Choroid plexus epithelial cell (primary cell): ENCODE measurements at regions not wholly inside any gene's neighbourhood (a gene's known extent, or its start where the extent isn't known, plus 50 kb on each side); places are given as distances from the start of the nearest gene placed in this dataset.

ENCODE experiments used
- DNase-seq: peaks from one replicate; pipeline ENCODE4 v3.0.0-alpha.2; 2010; ENCODE audit warnings: low read depth
- H3K4me3 ChIP-seq: 2 replicates; pipeline ENCODE4 v1.5.1; 2011; ENCODE audit warnings: low read depth, mild to moderate bottlenecking, control low read depth, low read length, moderate library complexity
- CTCF ChIP-seq: conservative IDR thresholded peaks from 2 replicates; pipeline ENCODE4 v1.5.1; 2011; ENCODE audit warnings: low read depth, mild to moderate bottlenecking, control low read depth, inconsistent platforms, low read length, moderate library complexity

DNA sequence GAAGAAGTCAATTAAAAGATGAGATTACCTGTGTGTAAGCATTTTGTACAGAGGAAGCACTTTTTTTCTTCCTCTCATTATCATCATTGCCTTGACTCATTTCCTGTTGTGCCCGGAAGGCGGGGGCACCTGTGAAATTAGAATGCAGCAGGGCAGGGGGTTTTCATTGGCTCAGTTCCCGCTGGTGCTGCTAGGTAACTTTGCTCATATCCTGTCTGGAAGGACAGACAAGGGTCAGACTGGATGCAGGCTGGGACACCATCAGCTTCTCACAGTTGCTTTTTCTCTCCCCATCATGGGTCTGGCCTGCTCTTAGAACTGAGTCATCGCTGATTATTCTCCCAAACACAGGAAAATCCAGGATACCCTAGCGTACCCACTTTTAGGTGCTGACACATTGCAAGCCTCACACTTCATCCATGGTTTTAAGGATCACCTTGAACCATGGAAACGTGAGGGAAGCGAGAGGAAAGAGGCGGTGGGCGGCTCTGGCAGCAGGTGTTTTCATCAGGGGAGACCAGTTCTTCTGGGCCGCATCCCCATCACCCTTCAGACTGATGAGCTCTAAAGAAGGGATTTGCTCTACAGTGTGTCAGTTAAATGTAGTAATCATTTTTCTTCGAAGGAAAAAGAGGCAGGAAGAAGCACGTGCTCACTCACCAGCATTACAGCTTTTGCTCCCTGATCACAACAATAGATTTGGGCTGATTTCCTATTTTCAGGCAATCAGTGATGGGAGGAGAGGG is 195.7 kb upstream of the SASH1 start:
- DNase-seq = peak; percentile 12
- H3K4me3 ChIP-seq = no peak overlapping the region
- TF ChIP-seq CTCF = no peak

DNA sequence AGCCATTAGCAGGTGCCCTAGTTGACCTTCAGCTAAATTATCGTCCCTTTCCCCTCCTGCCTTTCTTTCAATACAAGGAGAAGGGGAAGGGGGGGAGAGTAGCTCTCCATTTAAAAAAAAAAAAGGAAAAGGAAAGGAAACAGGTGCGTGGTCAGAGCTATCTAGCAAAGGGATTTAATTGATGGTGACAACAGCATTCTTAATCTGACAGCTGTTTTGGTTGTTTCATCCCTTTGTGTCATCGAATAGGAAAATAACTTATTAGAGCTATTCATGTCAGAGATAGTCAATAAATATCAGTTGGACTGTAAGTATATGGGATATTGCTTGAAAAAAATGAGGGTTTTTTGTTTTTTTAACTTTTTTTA is 195.2 kb upstream of the SASH1 start:
- DNase-seq = no peak
- no peak overlapping the region for H3K4me3 ChIP-seq
- no peak for TF ChIP-seq CTCF

- DNase-seq = no peak
- no peak overlapping the region for H3K4me3 ChIP-seq
- TF ChIP-seq CTCF = no peak
These were observed 190.6 kb upstream of the SASH1 start for GRCh38 chr6:148151896-148152643.

DNA sequence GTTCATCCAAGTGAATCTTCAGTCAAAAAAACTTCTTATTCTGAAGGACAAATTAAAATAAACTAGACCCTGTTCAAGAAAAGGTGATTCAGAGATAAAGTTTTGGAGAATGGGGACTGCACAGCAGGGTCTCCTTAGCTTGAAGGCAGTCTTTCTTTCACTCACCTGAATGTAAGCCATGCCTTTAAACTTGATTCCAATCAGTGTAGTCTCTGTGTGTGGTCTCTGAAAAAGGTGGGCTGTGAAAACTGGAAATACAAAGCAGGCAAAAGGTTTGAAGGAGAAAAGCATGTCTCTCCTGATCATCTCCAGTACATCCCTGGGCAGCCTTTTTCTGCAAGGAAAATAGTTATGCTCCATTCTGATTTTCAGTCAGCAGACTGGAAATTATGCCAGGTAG is 188.0 kb upstream of the SASH1 start:
- no peak for TF ChIP-seq CTCF
- no peak for DNase-seq
- H3K4me3 ChIP-seq = no peak overlapping the region

- H3K4me3 ChIP-seq = no peak overlapping the region
- DNase-seq = no peak
- no peak for TF ChIP-seq CTCF
These were observed 187.3 kb upstream of the SASH1 start for GRCh38 chr6:148155293-148155692.

DNA sequence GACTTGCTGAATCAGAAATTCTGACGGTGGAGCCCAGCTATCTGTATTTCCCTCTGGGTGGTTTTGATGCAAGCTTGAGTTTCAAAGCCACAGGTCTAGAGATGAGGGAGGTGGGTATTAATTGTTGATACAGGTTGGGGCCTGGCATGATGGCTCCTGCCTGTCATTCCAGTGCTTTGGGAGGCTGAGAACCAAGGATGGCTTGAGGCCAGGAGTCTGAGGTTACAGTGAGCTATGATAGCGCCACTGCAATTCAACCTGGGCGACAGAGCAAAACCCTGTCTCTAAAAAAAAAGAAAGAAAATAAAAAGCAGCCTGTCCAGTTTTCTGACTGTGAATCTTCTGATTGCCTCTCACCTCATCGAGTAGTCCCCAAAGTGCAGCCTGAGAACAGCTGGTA is 184.8 kb upstream of the SASH1 start:
- no peak for TF ChIP-seq CTCF

DNA sequence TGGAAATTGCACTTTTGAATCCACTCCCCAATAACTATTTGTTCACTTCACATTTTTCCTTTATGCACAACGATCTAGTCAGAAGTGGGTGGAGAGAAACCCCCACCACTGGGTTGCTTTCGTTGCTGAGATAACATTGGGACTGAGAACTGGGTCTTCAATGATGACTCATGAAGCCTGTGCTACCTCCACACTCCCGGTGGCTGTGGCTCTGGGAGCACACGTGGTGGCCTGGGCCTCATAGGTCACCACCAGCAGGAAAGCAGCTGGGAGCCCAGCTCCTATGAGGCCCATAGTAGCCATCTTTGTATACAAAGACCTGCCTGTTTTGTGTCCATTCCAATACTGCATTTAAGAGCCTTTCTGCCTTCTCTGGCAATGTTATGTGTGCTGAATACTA is 178.0 kb upstream of the SASH1 start:
- H3K4me3 ChIP-seq = no peak overlapping the region
- DNase-seq = peak; percentile 30
- TF ChIP-seq CTCF = no peak

More for the DNA sequence above, 184.8 kb upstream of the SASH1 start:
- no peak for DNase-seq
- no peak overlapping the region for H3K4me3 ChIP-seq
